SH-SY5Y (cell line): ENCODE measurements at regions not wholly inside any gene's neighbourhood (a gene's known extent, or its start where the extent isn't known, plus 50 kb on each side); places are given as distances from the start of the nearest gene placed in this dataset.

ENCODE experiments used
- GATA2 ChIP-seq: IDR thresholded peaks from 2 replicates; pipeline ENCODE4 v1.6.1; 2011; ENCODE audit warnings: mild to moderate bottlenecking, low read depth, low read length
- GATA3 ChIP-seq: IDR thresholded peaks from 2 replicates; pipeline ENCODE4 v1.6.1; 2011; ENCODE audit warnings: low read depth, mild to moderate bottlenecking, low read length, moderate library complexity

DNA sequence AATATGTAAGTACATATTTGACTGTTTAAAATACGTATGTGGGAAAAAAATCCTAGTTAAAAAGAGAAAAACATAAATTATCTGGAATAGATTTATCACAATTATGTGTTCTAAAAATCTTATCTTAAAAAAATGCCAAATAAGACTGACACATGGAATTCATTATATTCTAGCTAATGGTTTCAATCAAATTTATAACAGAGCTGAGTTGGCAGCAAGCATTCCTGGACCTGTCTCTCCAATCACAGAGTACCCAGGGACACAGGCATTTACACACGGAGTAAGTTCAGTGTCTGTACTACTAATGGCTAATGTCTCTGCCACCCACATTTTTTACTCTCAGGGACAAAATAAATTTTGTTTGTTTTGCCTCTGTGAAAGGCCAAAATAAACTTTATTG, 122.3 kb downstream of the RPS12 start:
- TF ChIP-seq GATA2 (no peak), GATA3 (no peak)
